NCI-H82 treated with DMSO at 0.1 percent for 48 hours (cell line): ENCODE measurements at regions not wholly inside any gene's neighbourhood (a gene's known extent, or its start where the extent isn't known, plus 50 kb on each side); places are given as distances from the start of the nearest gene placed in this dataset.

Experiments
- DNase-seq: peaks from one replicate; lab custom pipeline; 2025; ENCODE audit not compliant: unreplicated experiment; lab: John Stamatoyannopoulos, UW

- DNase-seq, result no peak
Observed at GRCh38 chr3:22568285-22568684, 634.8 kb upstream of the UBE2E2 start.

- no peak for DNase-seq
Observed at GRCh38 chr3:22569570-22569969, 633.6 kb upstream of the UBE2E2 start.

- no peak for DNase-seq
Observed at GRCh38 chr3:22581007-22581406, 622.1 kb upstream of the UBE2E2 start.

GRCh38 chr3:22582266-22582665, 620.9 kb upstream of the UBE2E2 start:
- DNase-seq, result no peak

GRCh38 chr3:22585504-22585903, 617.6 kb upstream of the UBE2E2 start:
- peak; percentile 64 for DNase-seq

- DNase-seq, result peak; percentile 64
Observed at GRCh38 chr3:22585911-22586310, 617.2 kb upstream of the UBE2E2 start.

- peak; percentile 87 for DNase-seq
Observed at GRCh38 chr3:22587446-22587845, 615.7 kb upstream of the UBE2E2 start.

GRCh38 chr3:22593638-22594037, 609.5 kb upstream of the UBE2E2 start:
- DNase-seq, result no peak

- no peak for DNase-seq
Observed at GRCh38 chr3:22594990-22595389, 608.1 kb upstream of the UBE2E2 start.

- DNase-seq, result no peak
Observed at GRCh38 chr3:22606461-22606860, 596.7 kb upstream of the UBE2E2 start.

GRCh38 chr3:22606938-22607337, 596.2 kb upstream of the UBE2E2 start:
- no peak for DNase-seq

- no peak for DNase-seq
Observed at GRCh38 chr3:22608093-22608492, 595.0 kb upstream of the UBE2E2 start.

GRCh38 chr3:22608721-22609120, 594.4 kb upstream of the UBE2E2 start:
- no peak for DNase-seq

- DNase-seq, result no peak
Observed at GRCh38 chr3:22609139-22609538, 594.0 kb upstream of the UBE2E2 start.

- DNase-seq, result no peak
Observed at GRCh38 chr3:22612927-22613326, 590.2 kb upstream of the UBE2E2 start.

GRCh38 chr3:22615790-22616189, 587.3 kb upstream of the UBE2E2 start:
- no peak for DNase-seq

- no peak for DNase-seq
Observed at GRCh38 chr3:22617372-22617771, 585.8 kb upstream of the UBE2E2 start.

GRCh38 chr3:22620498-22620897, 582.6 kb upstream of the UBE2E2 start:
- DNase-seq, result no peak

GRCh38 chr3:22621205-22621809, 581.8 kb upstream of the UBE2E2 start:
- no peak for DNase-seq

GRCh38 chr3:22627993-22628499, 575.1 kb upstream of the UBE2E2 start:
- no peak for DNase-seq

GRCh38 chr3:22632536-22632935, 570.6 kb upstream of the UBE2E2 start:
- no peak for DNase-seq

GRCh38 chr3:22634433-22634832, 568.7 kb upstream of the UBE2E2 start:
- no peak for DNase-seq
